Pulmonary artery endothelial cell (primary cell): ENCODE measurements at regions not wholly inside any gene's neighbourhood (a gene's known extent, or its start where the extent isn't known, plus 50 kb on each side); places are given as distances from the start of the nearest gene placed in this dataset.
"Not testable (repeated sequence)": the region's sequence is repeated elsewhere in the genome, so short reads cannot be mapped to it uniquely, and the experiment has no call there.

Experiments used
- DNase-seq: peaks from one replicate; pipeline ENCODE4 v3.0.0-alpha.2; 2011; ENCODE audit warnings: low read depth, low spot score

DNA sequence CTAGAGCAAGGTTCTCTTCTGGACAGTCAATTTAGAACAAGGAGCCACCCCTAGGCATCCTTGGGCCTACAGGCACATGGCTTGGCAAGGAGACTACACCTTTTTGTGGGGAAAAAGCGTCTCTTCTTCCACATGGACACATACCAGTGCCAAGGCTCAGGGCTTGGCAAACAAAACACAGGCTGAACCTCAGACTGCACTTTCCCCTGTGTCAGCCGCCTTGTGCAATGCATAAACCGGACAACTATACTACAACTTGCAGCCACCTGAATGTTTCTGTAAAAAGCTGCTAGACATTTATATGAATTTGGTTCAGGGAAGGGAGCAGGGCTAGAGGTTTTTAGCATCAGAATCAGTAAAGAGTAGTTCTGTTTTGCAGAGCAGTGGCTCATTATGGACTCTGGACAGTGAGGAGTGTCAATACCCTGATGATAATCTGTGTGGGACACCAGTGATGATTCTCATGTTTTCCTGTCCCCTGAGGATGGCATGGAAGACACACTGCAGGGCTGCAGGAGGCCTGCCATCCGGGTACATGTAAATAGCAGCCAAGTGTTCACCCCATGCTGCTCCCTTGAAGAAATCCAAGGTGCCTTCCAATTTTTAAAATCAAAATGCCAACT, 118.9 kb downstream of the GATA3 start:
- no peak for DNase-seq

DNA sequence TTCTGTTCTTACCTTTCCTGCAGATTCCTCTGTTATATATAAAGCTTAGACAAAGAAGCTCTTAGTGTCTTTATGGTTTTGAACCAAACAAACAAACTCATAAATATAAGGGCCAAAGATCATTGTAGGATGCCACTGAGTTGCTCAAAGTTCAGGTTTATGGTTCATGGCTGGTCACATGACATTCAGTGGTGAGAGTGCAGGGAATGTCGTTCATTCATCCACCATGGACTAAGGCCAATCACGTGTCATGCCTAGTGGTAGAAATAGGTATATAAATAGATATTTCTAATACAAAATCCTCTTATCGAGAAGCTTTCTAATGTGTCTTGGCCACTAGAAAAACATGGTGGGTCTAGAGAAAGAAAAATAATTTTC, 119.4 kb downstream of the GATA3 start:
- no peak for DNase-seq

DNA sequence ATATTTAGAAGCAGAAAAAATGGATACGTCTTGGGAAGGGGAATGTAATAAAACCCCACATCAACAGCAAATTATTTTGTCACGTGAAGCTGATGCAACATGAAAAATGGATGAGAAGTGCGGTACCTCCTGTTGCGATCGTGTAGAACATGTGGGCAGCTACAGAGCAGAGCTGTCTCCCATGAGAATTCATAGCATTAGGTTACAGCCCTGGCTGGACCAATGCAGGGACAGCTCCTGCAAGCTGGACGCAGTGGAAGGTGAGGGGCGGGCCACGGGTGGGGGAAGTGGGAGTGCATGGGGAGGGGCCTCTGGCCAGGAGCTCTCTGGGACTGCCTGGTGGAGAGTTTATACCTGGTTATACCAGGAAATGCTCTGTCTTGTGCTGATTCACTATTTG, 120.3 kb downstream of the GATA3 start:
- no peak for DNase-seq

DNA sequence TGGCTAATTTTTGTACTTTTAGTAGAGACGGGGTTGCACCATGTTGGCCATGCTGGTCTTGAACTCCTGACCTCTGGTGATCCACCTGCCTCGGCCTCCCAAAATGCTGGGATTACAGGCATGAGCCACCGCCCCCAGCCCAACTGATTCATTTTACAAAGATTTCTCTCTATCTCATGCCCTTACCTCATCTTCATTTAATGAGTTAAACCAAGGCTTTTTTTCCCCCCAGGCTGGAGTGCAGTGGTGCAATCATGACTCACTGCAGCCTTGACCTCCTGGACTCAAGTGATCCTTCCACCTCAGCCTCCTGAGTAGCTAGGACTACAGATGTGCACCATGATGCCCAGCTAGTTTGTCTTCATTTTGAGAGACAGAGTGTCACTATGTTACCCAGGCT, 123.0 kb downstream of the GATA3 start:
- DNase-seq, result not testable (repeated sequence)

DNA sequence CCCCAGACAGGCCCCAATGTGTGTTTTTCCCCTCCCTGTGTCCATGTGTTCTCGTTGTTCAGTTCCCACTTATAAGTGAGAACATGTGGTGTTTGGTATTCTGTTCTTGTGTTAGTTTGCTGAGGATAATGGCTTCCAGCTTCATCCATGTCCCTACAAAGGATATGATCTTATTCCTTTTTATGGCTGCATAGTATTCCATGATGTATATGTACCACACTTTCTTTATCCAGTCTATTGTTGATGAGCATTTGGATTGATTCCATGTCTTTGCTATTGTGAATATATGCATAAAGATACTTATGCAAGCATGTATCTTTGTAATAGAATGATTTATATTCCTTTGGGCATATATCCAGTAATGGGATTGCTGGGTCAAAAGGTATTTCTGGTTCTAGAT, 125.3 kb downstream of the GATA3 start:
- DNase-seq, result not testable (repeated sequence)

DNA sequence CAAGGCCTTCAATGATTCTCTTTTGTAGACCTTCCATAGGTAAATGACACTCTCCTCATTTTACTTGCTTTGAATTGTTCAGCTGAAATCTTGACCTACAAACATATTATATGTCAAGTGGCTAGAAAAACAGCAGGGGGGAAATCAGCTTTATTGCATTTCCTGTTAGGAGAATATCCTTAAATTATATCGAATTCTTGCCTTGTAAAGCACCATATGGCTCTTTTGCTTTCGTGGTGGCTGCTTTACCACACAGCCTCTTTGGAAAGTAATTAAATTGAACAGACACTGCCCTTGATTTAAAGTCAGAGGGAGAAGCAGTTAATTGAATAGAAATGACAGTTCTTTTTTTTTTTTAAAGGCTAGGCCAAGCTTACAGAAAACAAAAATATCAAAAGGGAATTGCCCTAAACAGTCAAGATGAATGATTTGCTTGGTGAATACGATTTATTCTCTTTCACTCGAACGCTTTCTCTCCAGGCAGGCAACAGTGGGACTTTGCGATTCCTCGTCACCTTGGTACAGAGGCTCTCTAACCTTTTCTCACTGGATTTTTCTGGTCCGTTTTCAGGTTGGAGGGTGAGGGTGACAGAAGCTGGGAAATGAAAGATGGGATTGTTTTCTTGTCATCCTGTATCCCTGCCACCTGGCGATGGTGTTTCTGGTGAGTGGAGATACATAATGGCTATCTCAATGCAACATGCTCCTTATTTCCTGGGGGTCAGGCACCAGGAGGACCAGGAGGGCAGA, 126.0 kb downstream of the GATA3 start:
- no peak for DNase-seq

DNA sequence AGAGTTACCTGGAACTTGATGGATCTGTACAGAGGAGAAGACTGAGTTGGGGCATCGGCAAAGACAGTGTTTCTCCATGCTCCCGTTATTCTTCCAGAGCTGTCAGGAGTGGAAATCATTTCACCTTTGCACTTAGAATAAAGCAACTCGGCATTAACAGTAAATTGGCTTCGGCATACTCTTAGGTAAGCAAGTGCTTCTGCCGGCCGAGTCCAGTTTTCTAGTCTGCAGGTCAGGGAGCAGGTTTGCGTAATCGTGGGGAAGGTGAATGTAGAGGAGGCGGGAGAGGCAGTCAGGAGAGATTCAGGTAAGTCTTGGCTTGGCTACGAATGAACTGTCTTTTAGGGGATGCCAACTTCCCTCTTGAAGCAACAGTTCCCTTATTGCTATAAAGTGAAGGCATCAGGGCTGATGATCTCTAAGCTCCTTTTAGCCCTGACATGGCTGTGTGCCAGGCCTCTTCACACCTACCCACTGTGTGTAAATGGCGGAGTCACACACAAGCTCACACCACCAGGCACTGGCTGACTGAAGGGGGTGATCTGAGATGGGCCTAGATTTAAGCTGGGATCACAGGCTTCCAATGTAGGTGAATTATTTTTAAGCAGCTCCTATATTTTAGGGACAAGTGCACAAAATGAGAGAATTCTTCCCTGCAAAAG, 127.1 kb downstream of the GATA3 start:
- no peak for DNase-seq

DNA sequence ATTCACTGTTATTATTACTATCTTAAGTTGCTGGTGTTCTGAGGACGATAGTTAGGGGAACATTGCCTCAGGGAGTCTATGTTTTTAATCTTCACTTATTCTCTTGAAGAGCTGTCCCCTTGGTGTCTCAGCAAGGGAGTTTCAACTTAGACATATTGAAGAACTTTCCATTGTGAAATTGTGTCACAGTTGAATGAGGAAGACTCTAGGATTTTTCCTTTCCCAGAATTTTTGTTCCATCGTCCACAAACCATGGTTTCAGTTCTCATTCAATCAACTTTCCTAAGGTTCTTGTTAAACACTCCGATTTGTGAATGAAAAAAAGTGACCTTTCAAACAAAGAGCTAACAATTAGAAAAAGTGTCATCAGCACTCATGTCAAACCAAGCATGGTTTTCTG, 128.3 kb downstream of the GATA3 start:
- DNase-seq, result no peak

DNA sequence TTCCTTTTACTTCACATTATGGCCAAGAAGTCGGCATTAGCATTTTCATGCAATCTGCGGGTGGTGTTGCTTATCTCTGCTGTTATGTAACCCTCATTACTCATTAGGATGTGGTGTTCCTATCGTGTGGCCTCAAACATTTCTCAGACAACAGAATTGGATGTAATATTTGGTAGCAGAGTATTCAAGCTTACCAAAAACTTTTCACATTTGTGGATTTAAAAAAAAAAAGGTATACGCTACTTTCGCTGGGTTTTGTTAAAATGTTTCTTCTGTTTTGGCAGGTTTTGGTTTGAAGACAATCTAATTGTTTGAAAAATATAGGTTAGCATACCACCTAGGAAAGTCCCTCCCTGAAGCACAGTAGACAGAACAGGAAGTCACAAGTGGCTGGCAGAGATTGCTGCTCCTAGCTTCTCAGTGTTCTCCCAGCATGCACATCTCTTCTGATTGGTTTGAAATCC, 128.8 kb downstream of the GATA3 start:
- no peak for DNase-seq

DNA sequence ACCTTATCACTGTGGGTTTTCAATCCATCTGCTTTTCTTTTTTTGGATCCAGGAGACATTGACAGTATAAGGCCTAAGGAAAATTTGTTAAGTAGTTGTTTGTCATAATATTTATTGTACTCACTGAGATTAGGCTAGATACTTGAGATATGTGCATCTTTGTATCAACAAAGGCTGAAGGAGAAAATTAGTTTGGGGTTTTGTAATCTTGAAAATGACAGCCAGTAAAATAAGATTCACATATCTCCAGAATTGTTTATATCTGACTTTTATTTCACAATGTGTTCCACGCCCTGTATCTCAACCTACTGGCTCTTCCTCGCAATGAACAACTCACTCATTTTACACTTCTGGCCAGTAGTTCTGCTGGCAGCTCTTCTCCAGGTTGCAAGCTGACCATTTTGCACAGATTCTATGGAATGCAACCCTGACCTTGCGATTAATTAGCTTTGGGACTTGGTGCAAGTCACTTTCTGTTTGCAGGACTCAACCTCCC, 132.7 kb downstream of the GATA3 start:
- no peak for DNase-seq

DNA sequence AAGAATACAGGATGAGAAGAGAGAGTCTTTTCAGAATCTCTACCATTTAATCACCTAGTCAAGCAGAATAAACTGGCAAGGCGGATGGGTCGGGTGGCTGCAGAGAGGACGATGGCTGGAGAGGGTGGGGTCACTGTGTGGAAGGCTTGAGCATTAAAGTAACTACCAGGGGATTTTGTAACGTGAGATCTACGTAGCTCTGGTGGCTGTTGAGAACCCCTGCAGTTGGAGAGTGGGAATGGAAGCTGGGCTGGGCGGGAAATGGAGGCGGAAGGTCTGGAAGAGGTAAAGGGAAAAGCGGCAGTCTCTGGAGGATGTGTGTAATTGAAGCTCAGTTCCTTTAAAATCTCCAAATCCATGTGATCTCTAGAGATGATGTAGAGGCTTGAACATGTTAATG, 135.0 kb downstream of the GATA3 start:
- DNase-seq, result no peak

DNA sequence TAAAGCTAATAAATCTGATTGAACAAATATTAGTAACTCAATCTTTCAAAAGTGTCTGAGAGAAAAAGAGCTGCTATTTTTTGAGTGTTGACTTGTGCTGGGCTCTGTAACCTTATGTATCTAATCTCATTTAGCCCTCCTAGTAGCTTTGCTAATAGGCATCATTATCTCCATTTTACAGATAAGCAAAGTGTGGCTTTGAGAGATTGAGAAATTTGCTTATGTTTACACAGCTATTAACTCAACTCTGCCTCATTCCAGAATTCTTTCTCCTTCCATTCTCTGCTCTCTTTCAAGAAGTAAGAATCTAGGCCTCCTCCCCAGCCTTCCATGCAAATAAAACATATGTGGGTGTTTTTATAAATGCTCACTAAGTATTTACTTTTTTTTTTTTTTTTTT, 137.8 kb downstream of the GATA3 start:
- no peak for DNase-seq

DNA sequence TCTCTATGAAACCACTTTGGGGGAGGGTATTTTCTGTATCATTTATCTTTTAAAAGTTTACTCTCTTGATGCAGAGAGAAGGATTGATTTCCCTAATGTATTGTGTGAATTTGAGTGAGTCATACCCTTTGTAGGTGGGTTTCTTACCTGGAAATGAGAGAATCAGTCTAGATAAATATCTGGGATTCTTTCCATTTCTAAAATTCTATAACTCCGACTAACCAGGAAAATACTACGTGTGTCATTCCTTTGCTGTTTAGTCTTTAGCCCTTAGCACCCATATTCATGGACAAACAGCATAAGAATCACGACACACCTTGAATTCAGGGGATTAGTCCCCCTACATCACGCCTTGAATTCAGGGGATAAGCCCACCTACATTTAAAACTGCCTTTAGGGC, 139.1 kb downstream of the GATA3 start:
- no peak for DNase-seq

DNA sequence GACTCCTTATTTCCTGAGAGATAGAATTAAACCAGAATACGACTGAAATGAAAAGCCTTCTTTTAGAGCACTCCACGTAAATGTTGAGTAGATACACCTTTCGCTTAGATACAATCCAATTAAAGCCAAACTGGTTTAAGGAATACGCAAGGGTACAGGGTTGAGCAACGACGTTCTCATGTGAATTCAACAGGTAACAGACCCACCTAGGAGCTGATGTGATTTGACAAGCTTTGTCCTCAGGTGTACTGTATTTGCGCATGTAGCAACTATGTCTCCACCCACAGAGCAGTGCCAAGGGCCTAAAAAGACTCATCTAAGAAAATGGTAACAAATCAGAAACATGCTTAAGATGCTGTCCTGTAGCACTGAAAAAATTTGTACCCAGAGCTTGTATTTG, 139.6 kb downstream of the GATA3 start:
- no peak for DNase-seq

DNA sequence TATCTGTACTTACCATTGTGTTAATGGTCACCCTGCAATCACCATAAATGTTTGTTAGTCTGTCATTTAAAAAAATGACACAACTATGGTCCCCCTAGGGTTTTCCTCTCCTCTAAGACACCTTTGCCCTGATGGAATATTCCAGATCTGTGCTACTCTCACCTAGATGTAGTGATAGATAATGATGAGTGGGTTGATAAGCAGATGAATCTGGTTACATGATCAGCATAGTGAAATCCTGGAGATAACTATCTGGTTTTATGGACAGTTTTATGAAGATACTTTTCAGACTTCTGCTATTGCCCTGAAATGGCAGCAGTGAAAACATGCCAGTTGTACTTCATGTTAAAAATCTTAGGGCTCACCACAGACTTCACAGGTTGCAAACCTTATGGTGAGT, 152.4 kb downstream of the GATA3 start:
- DNase-seq, result no peak

DNA sequence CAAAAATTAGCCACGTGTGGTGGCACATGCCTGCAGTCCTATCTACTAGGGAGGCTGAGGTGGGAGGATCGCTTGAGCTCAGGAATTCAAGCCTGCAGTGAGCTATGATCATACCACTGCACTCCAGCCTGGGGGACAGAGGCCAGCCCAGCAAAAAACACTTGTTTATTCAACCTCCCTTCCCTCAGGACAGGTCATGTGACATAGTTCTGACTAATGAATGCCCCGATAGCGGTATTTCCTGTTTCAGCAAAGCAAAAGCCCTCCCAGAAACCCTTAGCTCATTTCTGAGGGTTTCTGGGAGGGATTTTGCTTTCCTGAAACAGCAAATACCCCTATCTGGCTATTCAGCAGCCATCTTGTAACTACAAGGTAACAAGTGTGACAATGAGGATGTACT, 157.1 kb downstream of the GATA3 start:
- no peak for DNase-seq

DNA sequence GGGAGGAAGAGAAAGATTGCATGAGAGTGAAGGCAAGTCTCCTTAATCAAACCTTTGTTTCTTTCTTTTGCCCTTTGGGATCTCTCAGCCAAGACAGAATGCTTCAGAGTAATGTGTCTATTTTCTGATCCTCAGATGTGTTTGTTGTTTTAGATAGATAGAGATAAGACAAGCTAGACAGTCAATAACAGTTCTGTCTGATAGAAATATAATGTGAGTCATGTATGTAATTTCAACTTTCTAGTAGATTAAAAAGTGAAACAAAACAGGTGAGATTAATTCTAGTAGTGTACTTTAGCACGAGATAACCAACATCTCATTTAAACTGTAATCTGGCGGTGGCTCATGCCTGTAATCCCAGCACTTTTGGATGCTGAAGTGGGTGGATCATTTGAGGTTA, 159.2 kb downstream of the GATA3 start:
- no peak for DNase-seq

DNA sequence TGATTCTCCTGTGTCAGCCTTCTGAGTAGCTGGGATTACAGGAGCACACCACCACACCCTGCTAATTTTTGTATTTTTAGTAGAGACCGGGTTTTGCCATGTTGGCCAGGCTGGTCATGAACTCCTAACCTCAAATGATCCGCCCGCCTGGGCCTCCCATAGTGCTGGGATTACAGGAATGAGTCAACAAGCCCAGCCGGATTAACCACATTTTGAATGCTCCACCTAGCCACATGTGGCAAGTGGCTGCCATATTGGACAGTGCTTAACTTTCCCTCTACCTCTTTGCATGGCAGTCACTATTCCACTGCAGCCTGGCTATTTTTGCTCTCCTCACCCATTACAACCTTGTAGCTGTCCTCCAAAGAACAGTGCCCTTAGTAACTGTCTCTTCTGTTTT, 160.1 kb downstream of the GATA3 start:
- DNase-seq, result no peak

DNA sequence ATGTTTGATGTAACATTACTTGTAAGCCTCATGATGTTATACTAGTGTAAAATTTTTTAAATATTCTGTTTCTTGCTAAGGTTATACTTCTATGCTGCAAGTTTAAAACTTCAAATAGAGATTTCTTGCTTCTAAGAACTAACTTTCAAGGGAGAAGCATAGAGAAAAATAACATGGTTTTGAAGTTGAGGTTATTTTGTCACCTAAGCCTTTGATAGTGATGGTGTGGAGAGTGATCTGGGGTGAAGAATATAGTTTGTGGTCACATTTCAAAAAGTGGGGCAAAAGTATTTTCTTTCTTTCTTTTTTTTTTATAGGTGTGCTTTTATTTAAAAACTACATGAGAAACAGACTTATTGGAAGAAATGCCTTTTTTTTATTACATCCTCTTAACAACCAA, 162.4 kb downstream of the GATA3 start:
- DNase-seq, result no peak

DNA sequence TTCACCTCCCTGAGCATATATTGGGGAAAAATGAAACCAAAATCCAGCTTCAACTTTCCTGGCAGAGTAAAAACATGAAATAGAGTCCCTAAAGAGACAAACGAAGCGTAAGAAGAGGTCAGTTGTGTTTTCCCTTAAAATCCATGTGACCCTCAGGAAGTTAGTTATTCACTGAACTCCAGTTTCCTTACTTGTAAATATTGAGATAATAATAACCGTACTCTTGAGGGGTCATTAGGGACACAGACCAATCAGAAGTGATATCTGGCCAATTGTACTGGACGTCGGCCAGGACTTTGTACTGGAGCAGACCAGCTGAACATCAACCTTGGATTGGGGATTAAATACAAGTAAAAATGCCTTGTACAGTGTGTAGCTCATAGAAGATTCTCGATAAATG, 167.0 kb downstream of the GATA3 start:
- no peak for DNase-seq

DNA sequence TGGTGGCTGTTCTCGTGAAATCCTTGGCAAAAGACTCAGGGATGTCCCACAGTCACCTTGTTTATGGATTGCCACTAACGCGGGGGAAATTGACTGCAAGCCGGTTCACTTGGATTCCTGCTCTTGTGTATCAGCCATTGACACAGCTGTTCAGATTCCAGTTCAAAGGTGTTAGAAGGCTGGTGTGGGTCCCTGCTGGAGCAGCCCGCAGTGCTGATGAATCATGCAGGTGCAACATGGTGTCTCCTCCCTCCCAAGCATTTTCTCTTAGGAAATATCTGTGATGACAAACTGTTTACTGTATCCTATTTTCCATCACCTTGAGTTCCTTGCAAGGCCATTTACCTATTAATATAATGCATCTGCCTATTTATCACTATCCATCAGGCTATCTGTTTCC, 170.1 kb downstream of the GATA3 start:
- no peak for DNase-seq

DNA sequence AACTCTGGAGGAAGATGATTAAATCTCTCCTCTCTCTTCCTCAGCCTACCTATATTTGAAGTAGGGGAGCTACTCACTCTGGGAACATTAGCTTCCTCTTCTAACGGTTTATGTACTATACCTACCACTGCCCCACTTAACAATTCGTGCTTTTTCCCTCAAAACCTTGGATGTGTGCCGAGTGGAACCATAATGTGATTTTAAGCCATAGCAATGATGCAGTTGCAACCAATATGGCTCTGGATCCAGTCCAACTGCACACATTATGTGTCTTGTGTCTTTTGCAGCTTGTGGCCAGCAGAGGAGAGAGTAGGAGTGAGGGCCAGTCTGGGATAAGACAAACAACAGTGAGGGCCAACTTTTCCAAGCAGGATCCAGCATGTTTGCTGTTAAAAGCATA, 170.7 kb downstream of the GATA3 start:
- no peak for DNase-seq

DNA sequence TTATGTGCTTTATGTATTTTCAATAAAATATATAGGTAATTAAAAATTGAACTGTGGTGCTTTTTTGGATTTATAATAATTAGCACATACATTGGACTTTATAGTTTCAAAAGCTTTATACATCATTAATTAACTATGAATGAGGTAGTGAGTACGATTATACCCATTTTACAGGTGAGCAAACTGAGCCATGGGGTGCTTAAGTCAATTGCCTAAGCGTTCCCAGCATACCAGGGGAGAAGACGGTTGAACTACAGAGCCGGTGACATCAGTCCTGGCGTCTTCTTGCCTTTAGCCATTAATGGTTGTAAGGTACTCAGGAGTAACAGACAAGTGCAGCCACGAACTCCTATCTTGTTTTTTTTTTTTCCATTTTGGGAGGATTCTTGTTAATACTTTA, 172.8 kb downstream of the GATA3 start:
- no peak for DNase-seq
